Vagina (tissue), 2 donors: ENCODE measurements at regions not wholly inside any gene's neighbourhood (a gene's known extent, or its start where the extent isn't known, plus 50 kb on each side); places are given as distances from the start of the nearest gene placed in this dataset.

ENCODE experiments used
- DNase-seq, 2 donors: peaks; one replicate each; pipeline ENCODE4 v3.0.0-alpha.2; 2017; ENCODE audit errors: extremely low spot score in 2 of 2
- H3K27ac ChIP-seq: fragments of 200-600 bp; sonication (generic); one replicate; pipeline ENCODE4 v1.5.1; 2019
- H3K27me3 ChIP-seq: fragments of 200-600 bp; sonication (generic); one replicate; pipeline ENCODE4 v1.5.1; 2019
- H3K36me3 ChIP-seq, 2 donors: fragments of 200-600 bp; sonication (generic); one replicate each; pipeline ENCODE4 v1.5.1; 2017 to 2019
- H3K4me1 ChIP-seq: fragments of 200-600 bp; sonication (generic); one replicate; pipeline ENCODE4 v1.5.1; 2019
- H3K4me3 ChIP-seq, 2 donors: fragments of 200-600 bp; sonication (generic); 1 replicate in 1 of 2; 2 replicates in 1 of 2; pipeline ENCODE4 v1.5.1; 2016 to 2019
- H3K9me3 ChIP-seq: fragments of 200-600 bp; sonication (generic); one replicate; pipeline ENCODE4 v1.5.1; 2019
- CTCF ChIP-seq, 3 experiments: fragments of 450-650 bp in 2 of 3; fragments of 200-600 bp in 1 of 3; sonication (generic) in 1 of 3; IDR thresholded peaks; one replicate each; pipeline ENCODE4 v1.5.1; 2017 to 2019; ENCODE audit warnings: antibody characterized with exemption in 3 of 3, mild to moderate bottlenecking in 2 of 3, moderate library complexity in 2 of 3
- POLR2A ChIP-seq, 2 donors: fragments of 450-650 bp; IDR thresholded peaks; one replicate each; pipeline ENCODE4 v1.6.1; 2017; ENCODE audit warnings: antibody characterized with exemption in 2 of 2, mild to moderate bottlenecking in 2 of 2, moderate library complexity in 2 of 2
- POLR2AphosphoS5 ChIP-seq, 2 donors: sonication (generic); formaldehyde crosslinking; IDR thresholded peaks; one replicate each; pipeline ENCODE4 v1.9.0; 2017; ENCODE audit warnings: antibody characterized with exemption in 2 of 2, mild to moderate bottlenecking in 2 of 2, low read depth in 1 of 2; ENCODE audit not compliant: insufficient read depth in 1 of 2
- intact Hi-C: fragments of 100-400 bp; cut with DNase I; formaldehyde crosslinking; loops from one replicate; pipeline ENCODE4 v1.15.1; 2023

- no peak for DNase-seq
- Histone ChIP-seq H3K4me3 (no peak overlapping the region), H3K27ac (no peak overlapping the region), H3K36me3 (no peaks in the 10 kb centered on the region), H3K27me3 (no peaks in the 10 kb centered on the region), H3K9me3 (no peaks in the 10 kb centered on the region), H3K4me1 (no peaks in the 10 kb centered on the region)
- intact Hi-C loops = no loop called here
- TF ChIP-seq CTCF (IDR thresholded peaks at IDR 0.05) (no peak), POLR2A (IDR thresholded peaks at IDR 0.05) (no peak), POLR2AphosphoS5 (IDR thresholded peaks at IDR 0.05; ENCODE audit: insufficient read depth in 1 of 2, low read depth in 1 of 2) (no peak)
Measured at GRCh38 chr5:161112371-161112770, 260.4 kb upstream of the ATP10B start.

GRCh38 chr5:161105525-161105924 is 253.5 kb upstream of the ATP10B start:
- intact Hi-C loops = no loop called here
- Histone ChIP-seq H3K36me3 (no peaks in the 10 kb centered on the region), H3K27ac (no peak overlapping the region), H3K4me3 (no peak overlapping the region), H3K4me1 (no peaks in the 10 kb centered on the region), H3K27me3 (no peaks in the 10 kb centered on the region), H3K9me3 (no peaks in the 10 kb centered on the region)
- no peak for TF ChIP-seq POLR2A (IDR thresholded peaks at IDR 0.05)
- TF ChIP-seq CTCF (IDR thresholded peaks at IDR 0.05) = no peak
- no peak for TF ChIP-seq POLR2AphosphoS5 (IDR thresholded peaks at IDR 0.05; ENCODE audit: insufficient read depth in 1 of 2, low read depth in 1 of 2)
- no peak for DNase-seq

GRCh38 chr5:161098516-161098915 is 246.5 kb upstream of the ATP10B start:
- TF ChIP-seq POLR2A (IDR thresholded peaks at IDR 0.05) (no peak), POLR2AphosphoS5 (IDR thresholded peaks at IDR 0.05; ENCODE audit: insufficient read depth in 1 of 2, low read depth in 1 of 2) (no peak), CTCF (IDR thresholded peaks at IDR 0.05) (no peak)
- H3K4me1 ChIP-seq = no peaks in the 10 kb centered on the region
- no peaks in the 10 kb centered on the region for H3K9me3 ChIP-seq
- H3K36me3 ChIP-seq = no peaks in the 10 kb centered on the region
- no peak for DNase-seq
- intact Hi-C loops = no loop called here
- H3K27me3 ChIP-seq = no peaks in the 10 kb centered on the region
- H3K4me3 ChIP-seq = no peak overlapping the region
- no peak overlapping the region for H3K27ac ChIP-seq

GRCh38 chr5:161096581-161096980 is 244.6 kb upstream of the ATP10B start:
- DNase-seq = no peak
- Histone ChIP-seq H3K36me3 (no peaks in the 10 kb centered on the region), H3K27ac (no peak overlapping the region), H3K27me3 (no peaks in the 10 kb centered on the region), H3K4me3 (no peak overlapping the region), H3K9me3 (no peaks in the 10 kb centered on the region), H3K4me1 (no peaks in the 10 kb centered on the region)
- TF ChIP-seq CTCF (IDR thresholded peaks at IDR 0.05) (no peak), POLR2A (IDR thresholded peaks at IDR 0.05) (no peak), POLR2AphosphoS5 (IDR thresholded peaks at IDR 0.05; ENCODE audit: insufficient read depth in 1 of 2, low read depth in 1 of 2) (no peak)
- intact Hi-C loops = no loop called here

- Histone ChIP-seq H3K36me3 (no peaks in the 10 kb centered on the region), H3K27me3 (no peaks in the 10 kb centered on the region), H3K27ac (no peak overlapping the region), H3K9me3 (no peaks in the 10 kb centered on the region), H3K4me1 (no peaks in the 10 kb centered on the region), H3K4me3 (no peak overlapping the region)
- DNase-seq = no peak
- TF ChIP-seq POLR2A (IDR thresholded peaks at IDR 0.05) (no peak), POLR2AphosphoS5 (IDR thresholded peaks at IDR 0.05; ENCODE audit: insufficient read depth in 1 of 2, low read depth in 1 of 2) (no peak), CTCF (IDR thresholded peaks at IDR 0.05) (no peak)
- intact Hi-C loops = no loop called here
Measured at GRCh38 chr5:161095953-161096352, 243.9 kb upstream of the ATP10B start.
